ENCODE measurements at regions not wholly inside any gene's neighbourhood (a gene's known extent, or its start where the extent isn't known, plus 50 kb on each side); places are given as distances from the start of the nearest gene placed in this dataset.

- Histone ChIP-seq H3K27me3 (ENCODE audit: insufficient read depth, low read depth) (no peaks in the 10 kb centered on the region), H2AFZ (ENCODE audit: low read depth) (no peak overlapping the region), H3K79me2 (ENCODE audit: insufficient read depth, low read depth) (no peaks in the 10 kb centered on the region), H3K36me3 (ENCODE audit: insufficient read depth) (no peaks in the 10 kb centered on the region), H3K4me3 (IDR thresholded peaks at IDR 0.05; ENCODE audit: insufficient read depth, low read depth, low read length) (no peak overlapping the region), H3K27ac (no peak overlapping the region), H4K20me1 (ENCODE audit: insufficient read depth) (no peaks in the 10 kb centered on the region), H3K4me1 (ENCODE audit: low read depth, poor library complexity, severe bottlenecking) (no peaks in the 10 kb centered on the region), H3K9ac (no peak overlapping the region), H3K4me2 (no peak overlapping the region)
- no peak for TF ChIP-seq CTCF (conservative IDR thresholded peaks at IDR 0.05; ENCODE audit: low read depth, low read length)
Observed at GRCh38 chrX:115490814-115491213, 70.2 kb upstream of the PLS3 start.

GRCh38 chrX:115491766-115492165 lies 69.2 kb upstream of the PLS3 start:
- H3K4me3 ChIP-seq (IDR thresholded peaks at IDR 0.05; ENCODE audit: insufficient read depth, low read depth, low read length), result no peak overlapping the region
- H4K20me1 ChIP-seq (ENCODE audit: insufficient read depth), result no peaks in the 10 kb centered on the region
- H2AFZ ChIP-seq (ENCODE audit: low read depth), result no peak overlapping the region
- H3K4me1 ChIP-seq (ENCODE audit: low read depth, poor library complexity, severe bottlenecking), result no peaks in the 10 kb centered on the region
- H3K79me2 ChIP-seq (ENCODE audit: insufficient read depth, low read depth), result no peaks in the 10 kb centered on the region
- no peak for TF ChIP-seq CTCF (conservative IDR thresholded peaks at IDR 0.05; ENCODE audit: low read depth, low read length)
- H3K27me3 ChIP-seq (ENCODE audit: insufficient read depth, low read depth), result no peaks in the 10 kb centered on the region
- H3K27ac ChIP-seq, result no peak overlapping the region
- no peaks in the 10 kb centered on the region for H3K36me3 ChIP-seq (ENCODE audit: insufficient read depth)
- H3K9ac ChIP-seq, result no peak overlapping the region
- no peak overlapping the region for H3K4me2 ChIP-seq

- H2AFZ ChIP-seq (ENCODE audit: low read depth), result no peak overlapping the region
- H3K4me3 ChIP-seq (IDR thresholded peaks at IDR 0.05; ENCODE audit: insufficient read depth, low read depth, low read length), result no peak overlapping the region
- H3K27ac ChIP-seq, result no peak overlapping the region
- no peaks in the 10 kb centered on the region for H3K27me3 ChIP-seq (ENCODE audit: insufficient read depth, low read depth)
- H4K20me1 ChIP-seq (ENCODE audit: insufficient read depth), result no peaks in the 10 kb centered on the region
- TF ChIP-seq CTCF (conservative IDR thresholded peaks at IDR 0.05; ENCODE audit: low read depth, low read length), result no peak
- H3K36me3 ChIP-seq (ENCODE audit: insufficient read depth), result no peaks in the 10 kb centered on the region
- no peaks in the 10 kb centered on the region for H3K4me1 ChIP-seq (ENCODE audit: low read depth, poor library complexity, severe bottlenecking)
- no peak overlapping the region for H3K9ac ChIP-seq
- no peak overlapping the region for H3K4me2 ChIP-seq
- no peaks in the 10 kb centered on the region for H3K79me2 ChIP-seq (ENCODE audit: insufficient read depth, low read depth)
Observed at GRCh38 chrX:115493015-115493414, 68.0 kb upstream of the PLS3 start.

- TF ChIP-seq CTCF (conservative IDR thresholded peaks at IDR 0.05; ENCODE audit: low read depth, low read length), result no peak
Observed at GRCh38 chrX:115494161-115494560, 66.8 kb upstream of the PLS3 start.

More at GRCh38 chrX:115494161-115494560, 66.8 kb upstream of the PLS3 start:
- Histone ChIP-seq H3K27ac (no peak overlapping the region), H3K79me2 (ENCODE audit: insufficient read depth, low read depth) (no peaks in the 10 kb centered on the region), H3K4me3 (IDR thresholded peaks at IDR 0.05; ENCODE audit: insufficient read depth, low read depth, low read length) (no peak overlapping the region), H3K36me3 (ENCODE audit: insufficient read depth) (no peaks in the 10 kb centered on the region), H3K27me3 (ENCODE audit: insufficient read depth, low read depth) (no peaks in the 10 kb centered on the region), H3K4me2 (no peak overlapping the region), H2AFZ (ENCODE audit: low read depth) (no peak overlapping the region), H4K20me1 (ENCODE audit: insufficient read depth) (no peaks in the 10 kb centered on the region), H3K9ac (no peak overlapping the region), H3K4me1 (ENCODE audit: low read depth, poor library complexity, severe bottlenecking) (peaks cover 4% of the 10 kb centered on the region)
